ENCODE measurements at regions not wholly inside any gene's neighbourhood (a gene's known extent, or its start where the extent isn't known, plus 50 kb on each side); places are given as distances from the start of the nearest gene placed in this dataset.

DNA sequence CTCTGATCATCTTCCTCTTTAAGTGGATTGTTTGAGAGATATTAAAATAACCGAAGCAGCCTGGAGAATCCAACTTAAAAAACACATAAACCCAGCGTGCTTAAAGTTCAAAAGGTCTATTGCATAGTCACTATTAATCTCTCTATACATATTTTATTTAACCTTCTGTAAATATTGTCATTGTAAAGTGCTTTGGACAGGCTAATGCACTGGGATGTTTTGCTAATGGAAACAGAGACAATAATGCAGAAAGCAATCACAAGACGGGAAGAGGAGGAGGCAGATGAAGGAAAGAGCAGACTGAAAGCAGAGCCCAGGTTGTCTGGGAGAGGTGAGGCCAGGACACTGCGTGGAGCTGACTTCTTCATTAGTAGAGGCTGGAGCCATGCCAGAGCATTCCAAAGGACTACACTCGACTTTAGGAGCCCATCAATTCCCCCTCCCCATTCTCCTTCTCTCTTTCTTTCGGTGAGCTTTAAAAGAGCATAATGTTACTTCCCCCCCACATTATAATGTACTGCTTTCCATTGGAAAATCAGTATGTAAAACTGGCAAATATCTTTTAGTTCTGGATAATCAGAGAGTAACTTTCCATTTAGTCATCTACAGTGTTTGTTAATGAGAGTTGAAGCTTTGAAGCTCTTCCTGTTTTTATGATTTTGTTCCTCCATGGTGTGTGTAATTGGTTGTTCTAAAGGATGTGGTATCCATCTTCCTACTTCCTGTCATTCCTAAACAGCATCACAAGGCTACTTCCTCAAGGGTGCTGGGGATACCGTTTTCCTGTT, 307.3 kb upstream of the MPDZ start (continued):
- TF ChIP-seq, protein P1, sequence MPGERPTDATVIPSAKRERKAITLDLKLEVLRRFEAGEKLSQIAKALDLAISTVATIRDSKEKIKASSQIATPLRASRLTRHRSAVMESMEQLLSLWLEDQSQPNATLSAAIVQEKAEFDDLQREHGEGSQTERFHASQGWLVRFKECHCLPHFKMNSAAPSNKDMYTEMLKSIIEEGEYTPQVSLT (CRISPR knock-in tag; IDR thresholded peaks at IDR 0.05; ENCODE audit: borderline replicate concordance, low read depth): no peak
- TF ChIP-seq, protein P2, sequence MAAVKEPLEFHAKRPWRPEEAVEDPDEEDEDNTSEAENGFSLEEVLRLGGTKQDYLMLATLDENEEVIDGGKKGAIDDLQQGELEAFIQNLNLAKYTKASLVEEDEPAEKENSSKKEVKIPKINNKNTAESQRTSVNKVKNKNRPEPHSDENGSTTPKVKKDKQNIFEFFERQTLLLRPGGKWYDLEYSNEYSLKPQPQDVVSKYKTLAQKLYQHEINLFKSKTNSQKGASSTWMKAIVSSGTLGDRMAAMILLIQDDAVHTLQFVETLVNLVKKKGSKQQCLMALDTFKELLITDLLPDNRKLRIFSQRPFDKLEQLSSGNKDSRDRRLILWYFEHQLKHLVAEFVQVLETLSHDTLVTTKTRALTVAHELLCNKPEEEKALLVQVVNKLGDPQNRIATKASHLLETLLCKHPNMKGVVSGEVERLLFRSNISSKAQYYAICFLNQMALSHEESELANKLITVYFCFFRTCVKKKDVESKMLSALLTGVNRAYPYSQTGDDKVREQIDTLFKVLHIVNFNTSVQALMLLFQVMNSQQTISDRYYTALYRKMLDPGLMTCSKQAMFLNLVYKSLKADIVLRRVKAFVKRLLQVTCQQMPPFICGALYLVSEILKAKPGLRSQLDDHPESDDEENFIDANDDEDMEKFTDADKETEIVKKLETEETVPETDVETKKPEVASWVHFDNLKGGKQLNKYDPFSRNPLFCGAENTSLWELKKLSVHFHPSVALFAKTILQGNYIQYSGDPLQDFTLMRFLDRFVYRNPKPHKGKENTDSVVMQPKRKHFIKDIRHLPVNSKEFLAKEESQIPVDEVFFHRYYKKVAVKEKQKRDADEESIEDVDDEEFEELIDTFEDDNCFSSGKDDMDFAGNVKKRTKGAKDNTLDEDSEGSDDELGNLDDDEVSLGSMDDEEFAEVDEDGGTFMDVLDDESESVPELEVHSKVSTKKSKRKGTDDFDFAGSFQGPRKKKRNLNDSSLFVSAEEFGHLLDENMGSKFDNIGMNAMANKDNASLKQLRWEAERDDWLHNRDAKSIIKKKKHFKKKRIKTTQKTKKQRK (IDR thresholded peaks at IDR 0.05; ENCODE audit: low read length): no peak
- TF ChIP-seq RELA (CRISPR knock-in tag; IDR thresholded peaks at IDR 0.05): no peak
- no peak for TF ChIP-seq HNRNPK (IDR thresholded peaks at IDR 0.05; ENCODE audit: low read depth, low read length, poor library complexity, severe bottlenecking)
- no peak for TF ChIP-seq NBN (conservative IDR thresholded peaks at IDR 0.05)

DNA sequence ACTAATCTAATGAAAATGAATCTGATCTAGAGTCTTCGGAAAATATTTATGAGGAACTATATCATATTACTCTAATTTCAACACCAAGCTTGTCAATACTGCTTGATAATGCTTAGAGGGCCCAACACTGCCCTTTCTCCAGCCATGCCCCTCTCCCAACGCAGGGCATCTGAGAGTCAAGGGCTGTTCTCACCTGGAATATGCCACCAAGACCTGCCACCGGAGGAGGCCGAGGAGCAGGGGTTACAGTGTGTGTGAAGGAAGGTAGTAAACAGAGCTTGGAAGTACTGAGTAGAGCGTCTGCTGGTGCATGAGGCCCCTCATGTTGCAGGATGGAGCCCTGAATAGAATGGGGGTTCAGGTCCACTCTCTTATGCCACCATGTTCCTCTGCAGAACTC, 301.3 kb upstream of the MPDZ start:
- CTCF ChIA-PET (ENCODE audit: low intra/inter-chr PET ratio, low total read pairs): no interaction called here
- in situ Hi-C loops (cut with HindIII; ENCODE audit: extremely low pct_ligation_motif_present, low pct_unique_long_range_greater_than_20kb): no loop called here
- TF ChIP-seq RBFOX2 (IDR thresholded peaks at IDR 0.05; ENCODE audit: low read depth, low read length) (no peak), ZNF629 (CRISPR knock-in tag; conservative IDR thresholded peaks at IDR 0.05) (no peak), KLF11 (CRISPR knock-in tag; IDR thresholded peaks at IDR 0.05) (no peak), MED1 (CRISPR knock-in tag; IDR thresholded peaks at IDR 0.05) (no peak), NFE2 (CRISPR knock-in tag; IDR thresholded peaks at IDR 0.05) (no peak), ZNF263 (CRISPR knock-in tag; IDR thresholded peaks at IDR 0.05) (no peak), ZNF296 (CRISPR knock-in tag; conservative IDR thresholded peaks at IDR 0.05) (no peak), AGO1 (IDR thresholded peaks at IDR 0.05; ENCODE audit: low read depth, low read length, poor library complexity, severe bottlenecking) (no peak), RNF2 (conservative IDR thresholded peaks at IDR 0.05; ENCODE audit: low read depth) (no peak)
- TF ChIP-seq, protein P3, sequence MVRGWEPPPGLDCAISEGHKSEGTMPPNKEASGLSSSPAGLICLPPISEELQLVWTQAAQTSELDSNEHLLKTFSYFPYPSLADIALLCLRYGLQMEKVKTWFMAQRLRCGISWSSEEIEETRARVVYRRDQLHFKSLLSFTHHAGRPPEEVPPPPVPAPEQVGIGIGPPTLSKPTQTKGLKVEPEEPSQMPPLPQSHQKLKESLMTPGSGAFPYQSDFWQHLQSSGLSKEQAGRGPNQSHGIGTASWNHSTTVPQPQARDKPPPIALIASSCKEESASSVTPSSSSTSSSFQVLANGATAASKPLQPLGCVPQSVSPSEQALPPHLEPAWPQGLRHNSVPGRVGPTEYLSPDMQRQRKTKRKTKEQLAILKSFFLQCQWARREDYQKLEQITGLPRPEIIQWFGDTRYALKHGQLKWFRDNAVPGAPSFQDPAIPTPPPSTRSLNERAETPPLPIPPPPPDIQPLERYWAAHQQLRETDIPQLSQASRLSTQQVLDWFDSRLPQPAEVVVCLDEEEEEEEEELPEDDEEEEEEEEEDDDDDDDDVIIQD (CRISPR knock-in tag; IDR thresholded peaks at IDR 0.05; ENCODE audit: low read depth): no peak
- TF ChIP-seq, protein P4, sequence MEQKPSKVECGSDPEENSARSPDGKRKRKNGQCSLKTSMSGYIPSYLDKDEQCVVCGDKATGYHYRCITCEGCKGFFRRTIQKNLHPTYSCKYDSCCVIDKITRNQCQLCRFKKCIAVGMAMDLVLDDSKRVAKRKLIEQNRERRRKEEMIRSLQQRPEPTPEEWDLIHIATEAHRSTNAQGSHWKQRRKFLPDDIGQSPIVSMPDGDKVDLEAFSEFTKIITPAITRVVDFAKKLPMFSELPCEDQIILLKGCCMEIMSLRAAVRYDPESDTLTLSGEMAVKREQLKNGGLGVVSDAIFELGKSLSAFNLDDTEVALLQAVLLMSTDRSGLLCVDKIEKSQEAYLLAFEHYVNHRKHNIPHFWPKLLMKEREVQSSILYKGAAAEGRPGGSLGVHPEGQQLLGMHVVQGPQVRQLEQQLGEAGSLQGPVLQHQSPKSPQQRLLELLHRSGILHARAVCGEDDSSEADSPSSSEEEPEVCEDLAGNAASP (CRISPR knock-in tag; IDR thresholded peaks at IDR 0.05; ENCODE audit: borderline replicate concordance): no peak

More for the DNA sequence above, 301.3 kb upstream of the MPDZ start:
- Histone ChIP-seq H3K9me3 (ENCODE audit: low read length) (no peaks in the 10 kb centered on the region), H2AFZ (ENCODE audit: low read length) (no peak overlapping the region), H3K27me3 (ENCODE audit: control insufficient read depth in 1 of 2, insufficient read depth in 2 of 2, low read length in 2 of 2) (no peaks in the 10 kb centered on the region), H3K4me1 (ENCODE audit: insufficient read depth, low read length) (no peaks in the 10 kb centered on the region), H3K79me2 (ENCODE audit: insufficient read depth, low read length) (no peaks in the 10 kb centered on the region), H3K9ac (ENCODE audit: insufficient read depth, low read depth, low read length) (no peak overlapping the region), H3K4me2 (ENCODE audit: low read depth, low read length) (no peak overlapping the region), H3K27ac (ENCODE audit: extremely low read length, insufficient read depth, low read length) (no peak overlapping the region), H3K4me3 (replicated peaks in 1 of 3; ENCODE audit: insufficient read depth in 1 of 3, low read depth in 2 of 3, low read length in 3 of 3) (no peak overlapping the region), H4K20me1 (ENCODE audit: insufficient read depth, low read length) (no peaks in the 10 kb centered on the region), H3K36me3 (replicated peaks in 1 of 2; ENCODE audit: control insufficient read depth in 1 of 2, insufficient read depth in 2 of 2, low read length in 2 of 2) (no peaks in the 10 kb centered on the region)
- no peak for DNase-seq (ENCODE audit: low spot score)
- no peak for ATAC-seq
- no peak for FAIRE-seq
- POLR2A ChIA-PET: no interaction called here
- intact Hi-C loops (cut with micrococcal nuclease; ENCODE audit: unreplicated experiment): no loop called here
- WGBS (ENCODE audit: low lambda C conversion rate): 3% methylated on average over 5 of the region's 5 CpGs
- no TSS peak for BruUV-seq (replicated peaks)
